NCI-H2196 (cell line): ENCODE measurements at regions not wholly inside any gene's neighbourhood (a gene's known extent, or its start where the extent isn't known, plus 50 kb on each side); places are given as distances from the start of the nearest gene placed in this dataset.
A peak's percentile ranks its signal among the peaks of the same experiment; 100 is the strongest.

Experiments
- DNase-seq: peaks from one replicate; lab custom pipeline; 2025; ENCODE audit not compliant: unreplicated experiment; lab: John Stamatoyannopoulos, UW

DNA sequence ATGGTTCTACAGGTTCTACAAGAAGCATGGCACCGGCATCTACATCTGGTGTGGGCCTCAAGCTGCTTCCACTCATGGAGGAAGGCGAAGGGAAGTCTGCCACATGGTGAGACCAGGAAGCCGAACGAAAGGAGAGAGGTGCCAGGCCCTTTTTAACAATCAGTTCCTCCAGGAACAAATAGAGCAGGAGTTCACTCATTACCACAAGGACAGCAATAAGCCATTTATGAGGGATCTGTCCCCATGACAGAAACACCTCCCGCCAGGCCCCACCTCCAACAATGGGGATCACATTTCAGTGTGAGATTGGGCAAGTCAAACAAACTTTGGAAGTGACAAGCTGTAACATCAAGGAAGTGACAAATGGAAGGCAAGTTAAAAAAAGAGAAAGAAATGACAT lies 95.5 kb upstream of the PTPN3 start:
- no peak for DNase-seq

DNA sequence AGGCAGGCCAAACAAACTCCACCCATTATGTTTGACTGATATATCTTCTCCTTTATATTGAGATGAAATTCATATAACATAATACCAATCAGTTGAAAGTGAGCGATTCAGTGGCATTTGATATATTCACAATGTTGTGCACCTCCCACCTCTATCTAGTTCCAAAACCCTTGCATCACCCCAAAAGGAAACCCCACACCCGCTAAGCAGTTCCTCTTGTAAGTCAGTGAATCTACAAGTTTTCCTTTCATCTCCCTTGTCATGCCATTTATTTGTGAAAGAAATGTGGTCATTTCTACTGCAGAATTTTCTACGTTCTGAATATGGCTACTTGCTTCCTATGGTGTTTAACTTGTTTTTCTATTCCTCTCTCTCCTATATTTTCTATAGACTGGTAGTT lies 99.4 kb upstream of the PTPN3 start:
- no peak for DNase-seq

DNA sequence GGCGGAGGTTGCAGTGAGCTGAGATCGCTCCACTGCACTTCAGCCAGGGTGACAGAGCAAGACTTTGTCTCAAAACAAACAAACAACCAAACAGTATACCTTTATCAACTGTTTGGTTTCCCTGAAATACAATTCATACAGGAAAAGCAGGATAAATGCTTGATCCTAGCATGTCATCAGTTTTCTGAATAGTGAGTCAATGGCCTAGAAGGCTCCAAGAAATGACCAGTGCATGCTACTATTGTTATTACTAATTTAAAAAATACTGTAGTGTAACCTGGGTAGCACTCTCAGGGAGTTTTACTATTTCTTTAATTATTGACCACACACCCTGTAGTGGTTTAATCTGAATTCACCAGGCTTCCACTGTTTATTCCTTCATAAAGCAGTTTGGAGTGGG lies 101.0 kb upstream of the PTPN3 start:
- DNase-seq, result no peak

DNA sequence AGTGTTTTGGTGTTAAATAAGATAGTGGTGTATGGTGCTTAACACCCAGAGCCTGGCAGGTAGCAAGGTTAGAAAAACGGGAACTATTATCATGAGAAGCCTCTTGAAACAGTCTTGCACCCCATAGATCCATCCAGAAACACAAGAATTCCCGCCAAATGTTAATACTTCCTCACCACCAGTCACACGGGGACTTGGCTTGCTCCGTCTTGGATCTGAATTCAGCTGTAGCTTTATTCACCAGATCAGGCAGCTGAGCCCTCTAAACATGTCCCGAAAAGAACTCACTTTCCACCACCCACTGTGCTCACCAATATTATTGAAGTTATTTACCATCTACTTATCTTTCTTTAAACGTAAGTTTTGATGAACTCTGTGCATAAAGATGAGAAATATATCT lies 101.6 kb upstream of the PTPN3 start:
- no peak for DNase-seq

DNA sequence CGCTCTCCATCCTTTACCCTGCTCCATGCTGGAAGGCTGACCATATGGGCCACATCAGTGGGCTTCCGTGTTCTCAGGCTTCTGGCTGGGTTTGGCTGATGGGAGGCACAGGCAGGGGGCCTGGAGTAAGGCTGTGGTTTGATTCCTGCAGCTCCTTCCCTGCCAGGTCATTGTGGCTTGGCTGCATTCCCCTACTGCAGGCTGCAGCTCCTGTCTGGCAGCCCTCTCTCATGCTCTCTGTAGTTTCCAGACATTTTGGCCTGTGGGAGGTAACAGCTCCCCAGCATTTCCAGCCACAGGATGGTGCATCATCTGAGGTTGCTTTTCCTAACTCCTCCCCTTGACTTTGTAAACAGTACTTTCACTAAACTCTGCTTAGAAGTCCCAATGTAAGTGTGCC lies 102.0 kb upstream of the PTPN3 start:
- DNase-seq, result peak; percentile 11

DNA sequence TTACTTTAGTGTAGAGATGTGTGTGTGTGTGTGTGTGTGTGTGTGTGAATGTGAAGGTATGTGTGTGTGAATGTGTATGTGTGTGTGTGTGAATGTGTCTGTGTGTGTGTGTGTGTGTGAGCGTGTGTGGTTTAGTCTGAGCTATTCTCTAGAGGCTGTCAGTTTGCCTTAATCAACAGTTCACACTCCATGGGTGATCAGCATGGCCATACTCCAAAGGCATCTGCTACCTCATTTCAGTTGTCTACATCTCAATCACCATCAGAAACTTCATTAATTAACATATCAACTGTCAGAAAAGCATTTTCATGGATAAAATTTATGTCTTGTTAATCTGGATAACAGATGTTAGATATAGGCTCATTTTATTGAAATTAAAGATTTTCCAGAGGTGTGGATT lies 103.1 kb upstream of the PTPN3 start:
- DNase-seq, result no peak

DNA sequence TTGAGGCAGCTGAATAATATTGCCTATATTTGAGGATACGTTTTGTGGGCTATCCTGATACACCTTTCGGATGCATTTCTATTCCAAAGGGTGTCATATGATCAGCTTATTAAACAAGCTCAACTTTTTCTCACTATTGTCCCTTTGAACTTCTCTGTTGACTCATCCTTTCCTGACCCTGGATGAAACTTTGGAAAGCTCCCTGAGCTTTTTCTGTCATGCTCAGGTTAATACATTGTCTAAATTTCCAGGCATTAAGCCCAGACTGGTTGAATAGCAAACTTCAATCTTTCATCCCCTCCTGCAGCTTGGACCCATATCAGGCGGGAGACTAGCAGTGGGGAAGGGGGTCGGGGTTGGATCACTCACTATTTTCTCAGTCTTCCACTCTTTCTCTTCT lies 104.9 kb upstream of the PTPN3 start:
- DNase-seq, result no peak

DNA sequence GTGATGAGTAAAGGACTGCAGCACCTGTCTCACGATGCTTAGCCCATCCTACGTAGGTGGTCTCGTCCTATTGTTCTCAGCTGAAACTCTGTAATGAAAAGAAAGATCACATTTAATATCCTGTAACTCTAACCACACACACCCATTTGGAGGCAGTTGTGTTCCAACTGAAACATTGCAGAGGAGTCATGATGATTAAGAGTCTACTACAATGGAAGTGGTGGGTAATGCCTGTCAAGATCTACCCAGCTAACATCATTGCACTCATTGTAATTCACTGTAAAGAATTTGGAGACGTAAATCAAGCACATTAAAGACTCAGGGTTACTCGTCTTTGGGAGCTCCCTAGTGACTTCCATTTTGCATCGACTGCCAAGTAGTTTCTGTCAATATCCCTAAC lies 106.0 kb upstream of the PTPN3 start:
- no peak for DNase-seq

DNA sequence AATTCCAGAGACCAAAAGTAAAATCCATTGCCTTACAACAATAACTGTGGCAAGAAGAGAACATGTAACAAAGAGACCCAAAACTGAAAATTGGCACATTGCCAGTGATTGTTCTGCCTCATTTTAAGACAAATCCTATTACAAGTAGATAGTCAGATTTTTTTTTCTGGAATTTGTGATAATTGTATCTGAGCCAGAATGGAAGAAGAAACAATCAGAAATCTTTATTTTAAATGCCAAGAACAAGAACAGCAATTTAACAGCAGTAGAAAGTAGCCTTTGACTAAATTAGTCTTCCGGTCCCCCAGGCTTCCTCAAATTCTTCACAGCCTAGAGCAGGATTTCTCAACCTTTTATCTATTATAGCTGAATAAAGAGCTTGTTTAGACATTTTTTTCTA lies 106.7 kb upstream of the PTPN3 start:
- no peak for DNase-seq

DNA sequence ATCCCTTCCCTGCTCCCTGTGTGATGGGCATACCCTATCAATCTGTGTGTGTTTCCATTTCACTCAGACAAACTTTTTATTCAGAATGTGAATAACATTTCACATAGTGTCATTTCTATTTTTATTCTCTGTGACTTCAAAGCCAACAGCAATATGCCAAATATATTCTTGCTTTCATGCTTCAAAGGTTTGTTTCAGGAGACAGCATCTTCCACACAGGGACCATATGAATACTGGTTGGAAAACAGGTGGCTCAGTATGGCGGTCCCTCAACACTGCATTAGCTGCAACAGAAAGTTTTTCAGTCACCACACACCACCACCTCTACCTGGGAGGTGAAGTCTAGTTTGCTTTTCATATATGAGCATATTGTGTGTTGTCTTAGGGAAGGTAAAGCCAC lies 111.0 kb upstream of the PTPN3 start:
- no peak for DNase-seq

DNA sequence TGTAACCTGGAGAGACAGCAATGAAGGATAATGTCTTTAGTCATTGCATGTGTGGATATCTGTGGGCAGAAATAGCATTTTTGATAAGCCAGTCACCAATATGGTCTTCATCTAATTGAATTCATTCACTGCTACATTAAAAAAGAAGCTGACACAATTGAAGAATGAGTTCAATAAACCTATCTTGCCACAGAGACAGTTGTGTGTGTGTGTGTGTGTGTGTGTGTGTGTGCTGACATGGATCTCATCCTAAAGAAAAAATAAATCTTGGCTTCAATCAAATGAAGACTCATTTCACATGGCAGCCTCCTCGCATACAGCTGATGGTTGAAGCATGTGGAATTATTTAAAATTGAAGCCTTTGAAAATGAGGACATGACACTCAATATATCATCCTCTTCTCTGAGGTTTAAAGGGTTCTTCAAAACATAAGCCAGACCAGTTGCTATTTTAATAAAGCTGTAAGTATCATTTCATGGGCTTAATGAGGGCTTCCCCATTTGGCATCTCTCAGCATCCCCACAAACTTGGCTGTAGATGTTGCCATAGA lies 118.5 kb upstream of the PTPN3 start:
- no peak for DNase-seq

DNA sequence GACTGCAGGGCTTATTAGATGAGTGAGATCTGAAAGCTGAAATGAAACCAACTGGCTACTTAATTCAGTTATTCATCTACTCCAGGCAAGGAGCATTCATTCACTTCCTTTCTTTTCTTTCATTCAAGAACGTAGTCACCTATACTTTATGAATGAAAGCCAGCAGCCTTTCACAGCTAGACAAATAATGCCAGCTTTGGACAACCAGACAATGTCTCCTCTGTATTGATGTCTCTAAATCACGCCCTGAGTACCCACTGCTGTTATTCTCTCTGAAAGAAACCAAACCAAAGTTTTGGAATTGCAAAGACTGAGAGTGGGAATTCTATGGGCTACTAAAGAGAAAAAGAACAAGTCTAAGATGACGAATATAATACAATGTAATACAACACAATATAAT lies 121.2 kb upstream of the PTPN3 start:
- DNase-seq, result no peak

DNA sequence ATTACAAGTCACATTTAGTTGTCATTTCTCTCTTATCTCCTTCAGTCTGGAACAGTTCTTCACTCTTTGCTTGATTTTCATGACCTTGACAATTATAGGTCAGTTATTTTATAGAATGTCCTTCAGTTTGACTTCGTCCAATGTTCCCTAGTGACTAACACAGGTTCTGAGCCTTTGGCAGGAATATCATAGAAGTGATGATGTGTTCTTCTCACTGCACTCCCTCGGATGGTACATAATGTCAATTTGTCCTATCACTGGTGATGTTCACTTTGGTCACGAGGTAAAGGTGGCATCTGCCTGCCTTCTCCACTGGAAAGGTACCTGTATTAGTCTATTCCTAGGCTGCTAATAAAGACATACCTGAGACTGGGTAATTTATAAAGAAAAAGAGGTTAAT lies 126.0 kb upstream of the PTPN3 start:
- DNase-seq, result no peak

DNA sequence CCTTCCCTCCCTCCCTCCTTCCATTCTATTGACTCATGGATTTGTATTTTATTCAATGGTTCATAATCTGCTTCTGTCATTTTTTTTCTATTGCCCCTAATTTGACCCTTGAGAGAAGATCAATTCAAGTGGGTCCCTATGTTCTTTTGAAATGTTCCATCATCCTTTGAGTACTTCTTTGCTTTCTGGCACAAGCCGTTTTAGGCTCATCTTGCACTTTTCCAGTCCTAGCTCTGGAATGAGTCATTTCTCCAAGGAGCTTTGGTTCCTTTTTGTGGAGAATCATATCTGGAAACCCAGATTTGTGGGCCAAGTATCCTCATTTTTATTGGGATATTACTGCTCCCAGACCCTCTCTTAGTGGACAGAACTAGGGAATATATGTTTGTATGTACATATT lies 126.8 kb upstream of the PTPN3 start:
- no peak for DNase-seq

DNA sequence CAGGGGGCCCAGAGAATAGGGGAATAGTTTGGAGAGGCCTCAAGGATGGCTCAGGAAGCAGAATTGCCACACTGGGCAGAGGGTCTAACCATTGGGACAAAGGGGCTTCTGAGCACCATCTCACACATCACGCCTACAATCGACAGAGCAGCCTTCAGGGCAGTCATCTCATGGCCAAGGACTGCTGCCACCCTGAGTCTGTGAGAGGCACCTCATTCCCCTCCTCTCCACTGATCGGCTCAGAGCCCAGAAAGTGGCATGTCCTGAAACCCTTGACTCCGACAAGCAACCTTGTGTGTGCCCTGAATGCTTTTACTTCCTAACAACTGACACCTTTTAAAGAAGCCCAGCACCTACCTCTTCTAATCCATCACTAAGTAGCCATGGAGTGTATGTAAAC lies 128.9 kb upstream of the PTPN3 start:
- no peak for DNase-seq

DNA sequence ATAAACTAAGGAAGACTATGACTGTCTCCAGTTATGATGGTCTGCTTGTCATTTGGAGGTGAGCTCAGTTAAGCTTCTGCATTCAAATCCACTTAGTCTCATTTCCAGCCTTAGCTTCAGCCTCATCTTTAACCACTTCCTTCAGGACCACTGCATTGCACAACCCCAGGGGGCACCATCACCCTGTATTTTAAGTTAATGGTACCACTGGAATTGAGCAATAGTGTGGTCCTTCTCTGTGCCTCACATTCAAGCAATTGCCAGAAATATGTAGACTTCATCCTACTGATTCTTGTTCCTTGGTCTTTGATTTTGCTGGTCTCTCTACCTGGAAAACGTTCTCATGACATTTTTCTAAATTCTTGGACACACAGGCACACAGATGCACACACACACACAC lies 131.5 kb upstream of the PTPN3 start:
- DNase-seq, result no peak

DNA sequence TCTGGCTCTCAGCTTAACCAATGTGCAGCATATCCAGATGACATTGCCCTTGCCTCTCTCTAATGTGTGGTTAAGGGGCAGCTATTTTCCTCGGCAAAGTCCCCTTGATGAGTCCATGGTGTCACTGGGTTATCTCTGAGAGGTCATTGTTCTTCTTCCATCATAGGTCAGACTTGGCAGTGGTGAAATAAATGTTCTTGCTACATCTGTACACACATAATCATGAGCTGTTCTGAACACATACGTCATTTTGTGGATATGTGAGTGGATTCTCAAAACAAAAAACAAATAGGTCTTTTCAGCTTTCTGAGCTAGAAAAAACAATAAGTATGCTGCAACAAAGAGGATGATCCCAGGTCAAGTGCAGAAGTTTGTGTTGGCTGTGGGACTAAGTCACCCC lies 134.7 kb upstream of the PTPN3 start:
- no peak for DNase-seq

DNA sequence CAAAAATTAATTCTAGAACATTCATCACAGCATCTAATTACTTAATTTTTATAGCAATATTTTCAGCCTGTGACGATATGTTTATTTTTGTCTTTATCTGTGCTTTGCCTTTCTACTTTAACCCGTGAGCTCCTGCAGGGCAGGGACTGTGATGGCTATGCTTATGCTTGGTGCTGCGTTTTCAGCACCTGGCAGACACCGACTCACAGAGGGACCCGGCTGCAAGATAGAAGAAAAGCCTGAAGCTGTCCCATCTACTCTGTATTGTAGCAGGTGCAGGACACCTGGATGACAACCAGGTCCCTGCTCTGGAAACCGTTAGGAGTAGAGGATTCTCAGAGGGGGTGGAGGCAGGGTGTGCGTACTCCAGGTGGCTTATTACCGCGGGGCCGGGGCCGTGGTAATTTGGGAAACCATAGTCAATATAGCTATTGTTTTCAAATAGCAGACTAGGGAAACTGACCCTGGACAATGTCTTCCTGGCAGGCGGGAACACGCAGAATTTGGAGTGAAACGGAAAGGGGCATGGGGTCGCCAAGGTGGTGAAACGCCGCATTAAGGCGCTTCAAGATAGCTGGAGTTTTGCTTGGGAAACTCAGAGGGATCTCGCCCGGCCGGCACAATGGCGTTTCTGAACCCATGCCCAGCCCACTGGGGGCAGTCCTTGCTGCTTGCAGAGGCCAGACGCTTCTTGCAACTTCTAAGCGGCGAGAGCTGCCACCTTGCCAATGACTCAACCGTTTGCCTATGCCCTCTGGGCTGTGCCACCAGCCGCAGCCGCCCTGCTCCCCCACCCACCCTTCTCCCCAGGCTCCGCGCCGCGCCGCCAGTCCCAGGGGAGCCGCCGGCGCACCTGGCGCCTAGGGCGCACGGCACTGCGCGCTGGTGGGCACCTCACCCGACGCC lies 140.1 kb upstream of the PALM2AKAP2 start:
- peak; percentile 32 for DNase-seq

DNA sequence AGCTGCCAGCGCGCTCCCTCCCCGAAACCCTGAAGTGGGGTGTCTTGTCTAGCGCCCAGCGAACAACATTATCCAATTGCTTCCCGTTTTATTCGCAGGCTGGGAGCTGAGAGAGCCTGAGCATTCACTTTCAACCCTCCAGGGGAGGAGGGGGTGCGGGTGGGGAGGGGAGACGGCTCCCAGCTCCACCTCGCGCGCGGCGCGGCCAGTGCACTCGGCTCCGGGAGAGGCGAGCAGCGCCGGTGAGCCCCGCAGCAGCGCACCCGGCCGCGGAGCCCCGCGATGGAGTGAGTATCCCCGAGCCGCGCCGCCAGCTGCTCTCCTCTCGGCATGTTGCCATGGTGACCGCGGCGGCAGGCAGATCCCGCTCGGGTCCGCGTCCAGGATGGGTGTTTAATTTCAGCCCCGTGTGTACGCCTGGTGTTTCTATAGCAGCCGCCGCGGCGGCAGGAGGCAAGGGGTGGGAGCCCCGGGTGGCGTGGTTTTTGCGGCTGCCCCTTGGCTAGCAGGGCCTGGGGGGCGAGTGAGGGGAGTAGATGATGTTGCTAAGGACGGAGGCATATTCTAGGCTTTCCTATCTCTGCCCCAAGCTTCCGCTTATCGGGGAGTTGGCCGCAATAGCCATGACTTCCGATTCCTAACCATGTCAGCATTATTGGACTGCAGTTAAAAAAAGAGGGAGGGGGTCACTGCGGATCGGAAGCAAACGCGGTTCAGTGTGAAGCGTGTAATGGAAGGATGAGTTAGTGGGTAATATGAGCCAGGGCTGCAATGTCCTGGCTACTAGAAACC lies 139.2 kb upstream of the PALM2AKAP2 start:
- DNase-seq, result peak; percentile 76

DNA sequence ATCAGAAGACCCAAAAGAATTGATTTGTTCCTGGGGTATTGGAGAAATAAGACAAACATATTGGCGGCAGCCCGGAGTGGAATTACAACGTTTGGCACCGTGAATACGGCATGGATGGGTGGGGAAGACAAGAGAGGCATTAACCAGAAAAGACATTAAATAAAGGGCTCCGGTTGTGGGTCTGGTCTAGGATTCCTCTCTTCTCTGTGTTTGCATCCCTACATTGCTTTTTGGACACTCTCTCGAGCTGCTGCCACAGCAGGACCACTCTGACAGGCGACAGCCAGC lies 138.7 kb upstream of the PALM2AKAP2 start:
- no peak for DNase-seq

DNA sequence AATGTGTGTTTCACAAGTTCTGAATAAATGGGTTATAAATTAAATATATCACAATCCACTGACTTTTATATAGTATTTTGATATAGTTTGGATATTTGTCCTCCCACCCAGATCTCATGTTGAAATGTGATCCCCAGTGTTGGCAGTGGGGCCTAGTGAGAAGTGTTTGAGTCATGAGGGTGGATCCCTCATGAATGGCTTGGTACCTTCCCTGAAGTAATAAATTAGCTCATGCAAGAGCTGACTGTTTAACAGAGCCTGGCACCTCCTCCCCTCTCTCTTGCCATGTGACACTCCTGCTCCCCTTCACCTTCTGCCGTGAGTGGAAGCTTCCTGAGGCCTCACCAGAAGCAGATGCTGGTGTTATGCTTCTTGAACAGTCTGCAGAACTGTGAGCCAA lies 127.9 kb upstream of the PALM2AKAP2 start:
- no peak for DNase-seq

DNA sequence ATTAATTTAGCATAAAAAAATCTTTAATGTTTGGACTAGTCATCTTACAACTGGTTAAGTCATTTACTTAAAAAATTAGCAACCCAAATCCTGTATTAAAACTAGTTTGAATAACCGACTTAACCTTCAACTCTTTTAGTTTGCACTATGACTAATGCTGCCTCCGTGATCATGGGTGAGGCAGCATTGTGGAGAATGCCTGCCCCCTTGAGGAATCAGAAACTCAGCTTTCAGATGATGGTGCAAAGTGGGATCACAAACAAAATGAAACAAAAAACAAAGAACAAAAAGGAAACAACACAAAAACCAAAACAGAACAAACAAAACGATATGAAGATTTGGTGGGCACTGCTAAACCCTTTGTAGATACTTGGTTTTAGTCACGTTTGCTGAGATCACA lies 127.0 kb upstream of the PALM2AKAP2 start:
- peak; percentile 5 for DNase-seq
